HG03060 (cell line): ENCODE measurements at regions not wholly inside any gene's neighbourhood (a gene's known extent, or its start where the extent isn't known, plus 50 kb on each side); places are given as distances from the start of the nearest gene placed in this dataset.

Experiments used
- ATAC-seq: cut with Tn5 transposase; IDR thresholded peaks from one replicate; pipeline ENCODE4 v1.9.1; 2021; ENCODE audit warnings: low read depth, moderate number of reproducible peaks; ENCODE audit not compliant: unreplicated experiment

GRCh38 chr2:196478588-196478987, 160.9 kb upstream of the CCDC150 start:
- ATAC-seq: no peak

- no peak for ATAC-seq
These were observed 160.2 kb upstream of the CCDC150 start for GRCh38 chr2:196479350-196479749.

GRCh38 chr2:196480653-196481323, 158.7 kb upstream of the CCDC150 start:
- no peak for ATAC-seq

GRCh38 chr2:196481324-196481697, 158.2 kb upstream of the CCDC150 start:
- ATAC-seq: no peak

GRCh38 chr2:196482119-196483065, 157.1 kb upstream of the CCDC150 start:
- no peak for ATAC-seq

- no peak for ATAC-seq
These were observed 153.4 kb upstream of the CCDC150 start for GRCh38 chr2:196486146-196486545.

GRCh38 chr2:196487417-196487816, 152.1 kb upstream of the CCDC150 start:
- ATAC-seq: no peak

- no peak for ATAC-seq
These were observed 150.1 kb upstream of the CCDC150 start for GRCh38 chr2:196489371-196489770.

- no peak for ATAC-seq
These were observed 146.6 kb upstream of the CCDC150 start for GRCh38 chr2:196492946-196493345.

GRCh38 chr2:196498962-196499361, 140.6 kb upstream of the CCDC150 start:
- ATAC-seq: no peak

GRCh38 chr2:196499686-196500085, 139.8 kb upstream of the CCDC150 start:
- ATAC-seq: no peak

- no peak for ATAC-seq
These were observed 138.7 kb upstream of the CCDC150 start for GRCh38 chr2:196500686-196501431.

GRCh38 chr2:196501836-196502235, 137.7 kb upstream of the CCDC150 start:
- no peak for ATAC-seq

- no peak for ATAC-seq
These were observed 137.1 kb upstream of the CCDC150 start for GRCh38 chr2:196502386-196502785.

- no peak for ATAC-seq
These were observed 136.1 kb upstream of the CCDC150 start for GRCh38 chr2:196503398-196503797.

- ATAC-seq: peak; percentile 85
These were observed 134.7 kb upstream of the CCDC150 start for GRCh38 chr2:196504788-196505187.

GRCh38 chr2:196510246-196510645, 129.3 kb upstream of the CCDC150 start:
- ATAC-seq: no peak

- ATAC-seq: no peak
These were observed 128.0 kb upstream of the CCDC150 start for GRCh38 chr2:196511258-196512168.

- no peak for ATAC-seq
These were observed 125.6 kb upstream of the CCDC150 start for GRCh38 chr2:196513796-196514526.
